ENCODE measurements at regions not wholly inside any gene's neighbourhood (a gene's known extent, or its start where the extent isn't known, plus 50 kb on each side); places are given as distances from the start of the nearest gene placed in this dataset.

DNA sequence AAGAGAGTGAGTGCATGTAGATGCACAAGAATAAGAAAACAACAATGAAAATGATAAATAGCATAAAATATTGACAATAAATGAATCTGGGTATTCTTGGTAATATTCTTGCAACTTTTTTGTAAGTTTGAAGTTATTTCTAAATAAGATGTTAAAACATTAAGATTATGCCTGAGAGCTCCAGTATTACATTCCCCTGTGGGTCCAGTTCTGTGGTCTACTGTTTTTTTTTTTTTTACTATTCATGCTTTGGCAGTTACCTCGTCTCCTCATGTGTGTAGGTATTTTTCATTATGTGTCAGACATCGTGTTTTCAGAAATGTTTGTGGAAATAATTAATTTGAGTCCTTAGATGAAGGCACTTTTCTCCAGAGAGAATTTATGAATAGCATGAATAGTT is 386.2 kb downstream of the AACS start:
- Histone ChIP-seq H3K9me2 (ENCODE audit: insufficient read depth, low read length) (no peaks in the 10 kb centered on the region), H3K79me2 (replicated peaks; ENCODE audit: insufficient read depth, low read length) (no peaks in the 10 kb centered on the region), H2AFZ (ENCODE audit: low read depth, low read length) (no peak overlapping the region), H3K4me3 (ENCODE audit: low read length) (no peak overlapping the region), H3K36me3 (ENCODE audit: insufficient read depth, low read length) (no peaks in the 10 kb centered on the region), H3K9ac (ENCODE audit: low read length) (no peak overlapping the region), H4K20me1 (ENCODE audit: insufficient read depth) (no peaks in the 10 kb centered on the region), H3K4me2 (ENCODE audit: low read length) (no peak overlapping the region), H3K27ac (ENCODE audit: low read length) (no peak overlapping the region), H3K27me3 (ENCODE audit: insufficient read depth, low read depth, low read length) (no peaks in the 10 kb centered on the region), H3F3A (ENCODE audit: insufficient read depth, low read length, poor library complexity, severe bottlenecking) (no peaks in the 10 kb centered on the region), H3K9me3 (ENCODE audit: low read length) (peaks cover 3% of the 10 kb centered on the region)
- TF ChIP-seq EP300 (conservative IDR thresholded peaks at IDR 0.05; ENCODE audit: poor library complexity, severe bottlenecking) (no peak), MXI1 (conservative IDR thresholded peaks at IDR 0.05; ENCODE audit: poor library complexity, severe bottlenecking) (no peak), TAF1 (IDR thresholded peaks at IDR 0.05; ENCODE audit: low read depth) (no peak), SMC3 (conservative IDR thresholded peaks at IDR 0.05; ENCODE audit: poor library complexity) (no peak), EZH2 (IDR thresholded peaks at IDR 0.05; ENCODE audit: borderline replicate concordance, insufficient read depth, low read length, poor library complexity, severe bottlenecking) (no peak), POLR2AphosphoS5 (IDR thresholded peaks at IDR 0.05) (no peak), RAD21 (conservative IDR thresholded peaks at IDR 0.05) (no peak)
- TF ChIP-seq, protein P1, sequence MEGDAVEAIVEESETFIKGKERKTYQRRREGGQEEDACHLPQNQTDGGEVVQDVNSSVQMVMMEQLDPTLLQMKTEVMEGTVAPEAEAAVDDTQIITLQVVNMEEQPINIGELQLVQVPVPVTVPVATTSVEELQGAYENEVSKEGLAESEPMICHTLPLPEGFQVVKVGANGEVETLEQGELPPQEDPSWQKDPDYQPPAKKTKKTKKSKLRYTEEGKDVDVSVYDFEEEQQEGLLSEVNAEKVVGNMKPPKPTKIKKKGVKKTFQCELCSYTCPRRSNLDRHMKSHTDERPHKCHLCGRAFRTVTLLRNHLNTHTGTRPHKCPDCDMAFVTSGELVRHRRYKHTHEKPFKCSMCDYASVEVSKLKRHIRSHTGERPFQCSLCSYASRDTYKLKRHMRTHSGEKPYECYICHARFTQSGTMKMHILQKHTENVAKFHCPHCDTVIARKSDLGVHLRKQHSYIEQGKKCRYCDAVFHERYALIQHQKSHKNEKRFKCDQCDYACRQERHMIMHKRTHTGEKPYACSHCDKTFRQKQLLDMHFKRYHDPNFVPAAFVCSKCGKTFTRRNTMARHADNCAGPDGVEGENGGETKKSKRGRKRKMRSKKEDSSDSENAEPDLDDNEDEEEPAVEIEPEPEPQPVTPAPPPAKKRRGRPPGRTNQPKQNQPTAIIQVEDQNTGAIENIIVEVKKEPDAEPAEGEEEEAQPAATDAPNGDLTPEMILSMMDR (IDR thresholded peaks at IDR 0.05; ENCODE audit: poor library complexity, severe bottlenecking): no peak
- TF ChIP-seq, protein P2, sequence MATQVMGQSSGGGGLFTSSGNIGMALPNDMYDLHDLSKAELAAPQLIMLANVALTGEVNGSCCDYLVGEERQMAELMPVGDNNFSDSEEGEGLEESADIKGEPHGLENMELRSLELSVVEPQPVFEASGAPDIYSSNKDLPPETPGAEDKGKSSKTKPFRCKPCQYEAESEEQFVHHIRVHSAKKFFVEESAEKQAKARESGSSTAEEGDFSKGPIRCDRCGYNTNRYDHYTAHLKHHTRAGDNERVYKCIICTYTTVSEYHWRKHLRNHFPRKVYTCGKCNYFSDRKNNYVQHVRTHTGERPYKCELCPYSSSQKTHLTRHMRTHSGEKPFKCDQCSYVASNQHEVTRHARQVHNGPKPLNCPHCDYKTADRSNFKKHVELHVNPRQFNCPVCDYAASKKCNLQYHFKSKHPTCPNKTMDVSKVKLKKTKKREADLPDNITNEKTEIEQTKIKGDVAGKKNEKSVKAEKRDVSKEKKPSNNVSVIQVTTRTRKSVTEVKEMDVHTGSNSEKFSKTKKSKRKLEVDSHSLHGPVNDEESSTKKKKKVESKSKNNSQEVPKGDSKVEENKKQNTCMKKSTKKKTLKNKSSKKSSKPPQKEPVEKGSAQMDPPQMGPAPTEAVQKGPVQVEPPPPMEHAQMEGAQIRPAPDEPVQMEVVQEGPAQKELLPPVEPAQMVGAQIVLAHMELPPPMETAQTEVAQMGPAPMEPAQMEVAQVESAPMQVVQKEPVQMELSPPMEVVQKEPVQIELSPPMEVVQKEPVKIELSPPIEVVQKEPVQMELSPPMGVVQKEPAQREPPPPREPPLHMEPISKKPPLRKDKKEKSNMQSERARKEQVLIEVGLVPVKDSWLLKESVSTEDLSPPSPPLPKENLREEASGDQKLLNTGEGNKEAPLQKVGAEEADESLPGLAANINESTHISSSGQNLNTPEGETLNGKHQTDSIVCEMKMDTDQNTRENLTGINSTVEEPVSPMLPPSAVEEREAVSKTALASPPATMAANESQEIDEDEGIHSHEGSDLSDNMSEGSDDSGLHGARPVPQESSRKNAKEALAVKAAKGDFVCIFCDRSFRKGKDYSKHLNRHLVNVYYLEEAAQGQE (IDR thresholded peaks at IDR 0.05; ENCODE audit: borderline replicate concordance): no peak

DNA sequence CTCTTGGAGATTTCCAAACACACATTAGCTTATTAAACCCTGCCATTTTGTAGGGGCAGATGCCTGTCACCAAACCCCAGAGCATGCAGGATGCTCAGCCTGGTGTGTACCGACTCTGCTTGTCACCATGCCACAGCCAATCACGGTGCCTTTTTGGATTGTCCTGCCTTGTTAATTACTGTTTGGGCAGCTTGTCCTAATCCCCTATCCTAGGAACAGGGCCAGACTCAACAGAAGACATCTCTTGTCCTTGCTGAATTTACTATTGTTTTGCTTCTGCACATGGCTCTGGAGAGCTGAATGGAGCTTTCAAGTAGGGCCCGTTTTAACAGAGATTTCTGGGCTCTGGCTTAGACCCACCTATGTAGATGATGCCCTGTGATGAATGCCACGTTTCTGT is 388.5 kb downstream of the AACS start:
- no peak overlapping the region for H3K27ac ChIP-seq (ENCODE audit: low read length)
- no peaks in the 10 kb centered on the region for H4K20me1 ChIP-seq (ENCODE audit: insufficient read depth)
- no peak overlapping the region for H3K4me3 ChIP-seq (ENCODE audit: low read length)
- TF ChIP-seq SMC3 (conservative IDR thresholded peaks at IDR 0.05; ENCODE audit: poor library complexity) (no peak), RAD21 (conservative IDR thresholded peaks at IDR 0.05) (no peak), POLR2AphosphoS5 (IDR thresholded peaks at IDR 0.05) (no peak), TAF1 (IDR thresholded peaks at IDR 0.05; ENCODE audit: low read depth) (no peak), MXI1 (conservative IDR thresholded peaks at IDR 0.05; ENCODE audit: poor library complexity, severe bottlenecking) (no peak), EZH2 (IDR thresholded peaks at IDR 0.05; ENCODE audit: borderline replicate concordance, insufficient read depth, low read length, poor library complexity, severe bottlenecking) (no peak), EP300 (conservative IDR thresholded peaks at IDR 0.05; ENCODE audit: poor library complexity, severe bottlenecking) (no peak)
- TF ChIP-seq, protein P2 (IDR thresholded peaks at IDR 0.05; ENCODE audit: borderline replicate concordance): no peak
- TF ChIP-seq, protein P1 (IDR thresholded peaks at IDR 0.05; ENCODE audit: poor library complexity, severe bottlenecking): no peak
- no peak overlapping the region for H3K9ac ChIP-seq (ENCODE audit: low read length)
- H3K36me3 ChIP-seq (ENCODE audit: insufficient read depth, low read length): no peaks in the 10 kb centered on the region
- H3K4me2 ChIP-seq (ENCODE audit: low read length): no peak overlapping the region
- H3K9me3 ChIP-seq (ENCODE audit: low read length): peaks cover 3% of the 10 kb centered on the region
- no peak overlapping the region for H2AFZ ChIP-seq (ENCODE audit: low read depth, low read length)
- no peaks in the 10 kb centered on the region for H3K79me2 ChIP-seq (replicated peaks; ENCODE audit: insufficient read depth, low read length)
- no peaks in the 10 kb centered on the region for H3F3A ChIP-seq (ENCODE audit: insufficient read depth, low read length, poor library complexity, severe bottlenecking)
- no peaks in the 10 kb centered on the region for H3K9me2 ChIP-seq (ENCODE audit: insufficient read depth, low read length)
- H3K27me3 ChIP-seq (ENCODE audit: insufficient read depth, low read depth, low read length): no peaks in the 10 kb centered on the region
